Left lung (tissue), 4 donors: ENCODE measurements at regions not wholly inside any gene's neighbourhood (a gene's known extent, or its start where the extent isn't known, plus 50 kb on each side); places are given as distances from the start of the nearest gene placed in this dataset.

Source experiments
- ATAC-seq: fragments of 200-7000 bp; cut with Tn5 transposase; one replicate; pipeline ENCODE4 v1.9.1; 2020; ENCODE audit warnings: moderate library complexity
- DNase-seq, 4 donors: peaks; one replicate each; pipeline ENCODE4 v3.0.0-alpha.2; 2013 to 2020
- H3K27ac ChIP-seq, 2 donors: fragments of 200-600 bp; sonication (generic) in 1 of 2; one replicate each; pipeline versions ENCODE4 v1.5.0 to v1.8.0; 2020 to 2021
- H3K27me3 ChIP-seq, 2 donors: fragments of 200-600 bp; sonication (generic) in 1 of 2; one replicate each; pipeline versions ENCODE4 v1.5.0 to v1.8.0; 2020 to 2021
- H3K36me3 ChIP-seq, 2 donors: fragments of 200-600 bp; sonication (generic) in 1 of 2; one replicate each; pipeline versions ENCODE4 v1.5.0 to v1.8.0; 2020 to 2021
- H3K4me1 ChIP-seq, 2 donors: fragments of 200-600 bp; one replicate each; pipeline ENCODE4 v1.8.0; 2021
- H3K4me3 ChIP-seq, 2 donors: fragments of 200-600 bp; sonication (generic) in 1 of 2; one replicate each; pipeline versions ENCODE4 v1.5.0 to v1.8.0; 2020 to 2021; ENCODE audit warnings: mild to moderate bottlenecking in 1 of 2
- H3K9me3 ChIP-seq, 2 donors: fragments of 200-600 bp; sonication (generic) in 1 of 2; one replicate each; pipeline versions ENCODE4 v1.5.0 to v1.8.0; 2020 to 2021
- intact Hi-C, 2 donors: fragments of 100-400 bp; cut with DNase I; formaldehyde crosslinking; loops; one replicate each; pipeline versions ENCODE4 v1.11.2 to v1.14.2; 2022
- TF ChIP-seq, protein P1 (sequence below), 2 donors: fragments of 200-600 bp; sonication (generic) in 1 of 2; IDR thresholded peaks; one replicate each; pipeline versions ENCODE4 v1.5.0 to v1.8.0; 2021; ENCODE audit warnings: antibody characterized with exemption in 2 of 2
- donor health status: DM: no; HTN: yes; CAD: no.
- donor health status: DM: no; HTN: no; CAD: no.

DNA sequence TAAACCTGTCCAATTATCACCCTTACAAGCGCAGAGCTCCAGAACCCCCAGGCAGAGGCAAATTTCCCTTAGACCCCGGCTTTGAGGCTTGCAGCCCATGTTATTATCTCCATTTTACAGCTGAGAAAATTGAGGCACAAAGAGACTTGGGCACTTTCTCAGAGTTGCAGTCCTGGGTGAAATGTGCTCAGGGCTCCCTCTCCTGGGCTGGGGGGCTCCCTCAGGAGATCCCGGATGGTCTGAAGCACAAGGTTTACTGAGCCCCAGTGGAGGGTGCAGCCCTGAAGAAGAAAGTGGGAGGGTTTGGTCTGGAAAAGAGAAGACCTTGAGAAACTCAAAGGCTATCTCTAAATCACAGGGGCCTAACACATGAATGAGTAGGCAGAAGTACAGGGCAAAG is 156.6 kb downstream of the CYRIA start:
- peaks cover 19 to 43% of the 10 kb centered on the region in 2 donors for H3K27me3 ChIP-seq
- ATAC-seq (no peak), DNase-seq (no peak)
- no peak overlapping the region for H3K4me3 ChIP-seq
- intact Hi-C loops, result loop anchor here in 1 of 2 donors (10.0 kb wide), 1 partner anchor 874 kb away; no protein-coding TSS in a partner anchor
- H3K36me3 ChIP-seq, result no peaks in the 10 kb centered on the region
- no peaks in the 10 kb centered on the region for H3K9me3 ChIP-seq
- H3K27ac ChIP-seq, result no peak overlapping the region
- TF ChIP-seq, protein P1, sequence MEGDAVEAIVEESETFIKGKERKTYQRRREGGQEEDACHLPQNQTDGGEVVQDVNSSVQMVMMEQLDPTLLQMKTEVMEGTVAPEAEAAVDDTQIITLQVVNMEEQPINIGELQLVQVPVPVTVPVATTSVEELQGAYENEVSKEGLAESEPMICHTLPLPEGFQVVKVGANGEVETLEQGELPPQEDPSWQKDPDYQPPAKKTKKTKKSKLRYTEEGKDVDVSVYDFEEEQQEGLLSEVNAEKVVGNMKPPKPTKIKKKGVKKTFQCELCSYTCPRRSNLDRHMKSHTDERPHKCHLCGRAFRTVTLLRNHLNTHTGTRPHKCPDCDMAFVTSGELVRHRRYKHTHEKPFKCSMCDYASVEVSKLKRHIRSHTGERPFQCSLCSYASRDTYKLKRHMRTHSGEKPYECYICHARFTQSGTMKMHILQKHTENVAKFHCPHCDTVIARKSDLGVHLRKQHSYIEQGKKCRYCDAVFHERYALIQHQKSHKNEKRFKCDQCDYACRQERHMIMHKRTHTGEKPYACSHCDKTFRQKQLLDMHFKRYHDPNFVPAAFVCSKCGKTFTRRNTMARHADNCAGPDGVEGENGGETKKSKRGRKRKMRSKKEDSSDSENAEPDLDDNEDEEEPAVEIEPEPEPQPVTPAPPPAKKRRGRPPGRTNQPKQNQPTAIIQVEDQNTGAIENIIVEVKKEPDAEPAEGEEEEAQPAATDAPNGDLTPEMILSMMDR (IDR thresholded peaks at IDR 0.05), result no peak
- H3K4me1 ChIP-seq, result peaks cover 7 to 8% of the 10 kb centered on the region in 2 donors

DNA sequence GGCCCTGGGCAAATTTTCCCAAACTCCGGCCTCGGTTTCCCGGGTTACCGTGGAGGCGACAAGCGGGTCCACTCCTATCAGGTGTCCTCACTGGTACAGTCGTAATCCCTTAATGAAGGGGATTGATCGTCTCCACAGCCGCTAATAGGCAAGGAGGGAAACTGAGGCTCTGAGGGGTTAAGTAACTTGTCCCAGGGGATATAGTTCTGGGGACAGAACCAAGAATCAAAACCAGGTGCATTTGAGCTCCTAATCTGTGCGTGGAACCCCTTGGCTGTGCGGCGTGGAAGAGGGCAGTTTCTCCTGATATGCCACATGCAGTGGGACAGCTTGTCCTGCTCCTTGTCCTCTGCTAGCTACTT is 157.2 kb downstream of the CYRIA start:
- intact Hi-C loops, result loop anchor here in 1 of 2 donors (10.0 kb wide), 1 partner anchor 874 kb away; no protein-coding TSS in a partner anchor
- DNase-seq (no peak), ATAC-seq (no peak)
- Histone ChIP-seq H3K4me1 (peaks cover 7 to 8% of the 10 kb centered on the region in 2 donors), H3K9me3 (no peaks in the 10 kb centered on the region), H3K27ac (no peak overlapping the region), H3K27me3 (peaks cover 19 to 43% of the 10 kb centered on the region in 2 donors), H3K4me3 (peak overlapping the region in 1 of 2 donors; percentile 13), H3K36me3 (no peaks in the 10 kb centered on the region)
- TF ChIP-seq, protein P1 (IDR thresholded peaks at IDR 0.05), result peak in 1 of 2 donors; percentile 17

GRCh38 chr2:16507655-16508489 is 157.8 kb downstream of the CYRIA start:
- TF ChIP-seq, protein P1 (IDR thresholded peaks at IDR 0.05), result peak; percentile 45 to 58
- H3K4me1 ChIP-seq, result peaks cover 7 to 8% of the 10 kb centered on the region in 2 donors
- H3K27ac ChIP-seq, result no peak overlapping the region
- H3K9me3 ChIP-seq, result no peaks in the 10 kb centered on the region
- H3K36me3 ChIP-seq, result no peaks in the 10 kb centered on the region
- peak overlapping the region; percentile 13 to 23 for H3K4me3 ChIP-seq
- DNase-seq (peak; percentile 22 to 87 (median 51)), ATAC-seq (peak; percentile 98)
- intact Hi-C loops, result loop anchor here in 1 of 2 donors (10.0 kb wide), 1 partner anchor 873 kb away; no protein-coding TSS in a partner anchor
- H3K27me3 ChIP-seq, result peaks cover 19 to 38% of the 10 kb centered on the region in 2 donors

DNA sequence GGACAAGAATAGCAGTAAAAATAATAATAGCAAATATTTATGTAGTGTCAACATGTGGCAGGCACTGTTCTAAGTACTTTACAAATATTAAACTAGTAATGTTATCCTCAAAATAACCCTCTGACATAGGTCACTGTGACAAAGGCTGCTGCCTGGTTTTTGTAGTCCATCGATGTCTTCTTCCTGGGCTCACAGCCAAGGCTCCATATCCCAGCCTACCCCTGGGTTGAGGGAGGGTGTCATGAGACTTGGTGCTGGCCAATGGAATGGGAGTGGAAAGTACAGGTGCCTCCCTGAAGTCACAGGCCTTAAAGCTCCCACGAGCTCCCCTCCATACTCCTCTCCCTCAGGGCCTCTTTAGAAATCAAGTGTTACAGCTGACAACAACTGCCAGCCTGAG is 159.3 kb downstream of the CYRIA start:
- no peak overlapping the region for H3K27ac ChIP-seq
- H3K4me1 ChIP-seq, result peaks cover 7 to 8% of the 10 kb centered on the region in 2 donors
- ATAC-seq (no peak), DNase-seq (no peak)
- H3K36me3 ChIP-seq, result no peaks in the 10 kb centered on the region
- intact Hi-C loops, result loop anchor here in 1 of 2 donors (10.0 kb wide), 1 partner anchor 872 kb away; no protein-coding TSS in a partner anchor
- no peaks in the 10 kb centered on the region for H3K9me3 ChIP-seq
- TF ChIP-seq, protein P1 (IDR thresholded peaks at IDR 0.05), result no peak
- H3K4me3 ChIP-seq, result no peak overlapping the region
- peaks cover 19 to 37% of the 10 kb centered on the region in 2 donors for H3K27me3 ChIP-seq
